ENCODE measurements at regions not wholly inside any gene's neighbourhood (a gene's known extent, or its start where the extent isn't known, plus 50 kb on each side); places are given as distances from the start of the nearest gene placed in this dataset.

- TF ChIP-seq CTCF (IDR thresholded peaks at IDR 0.05) (no peak), POLR2A (IDR thresholded peaks at IDR 0.05) (no peak)
Observed at GRCh38 chrY:12525206-12525605, 175.8 kb upstream of the USP9Y start.
